AG04449 (cell line): ENCODE measurements at regions not wholly inside any gene's neighbourhood (a gene's known extent, or its start where the extent isn't known, plus 50 kb on each side); places are given as distances from the start of the nearest gene placed in this dataset.

ENCODE experiments used
- CTCF ChIA-PET: fragments of 350-600 bp; formaldehyde crosslinking; extraction: SDS; loops from one replicate; lab custom pipeline; 2021; ENCODE audit warnings: antibody characterized with exemption; lab: Yijun Ruan, JAX
- POLR2A ChIA-PET: fragments of 400-600, 350-600 bp; formaldehyde crosslinking; extraction: SDS; loops from one replicate; lab custom pipeline; 2020; ENCODE audit warnings: antibody characterized with exemption, inconsistent platforms; lab: Yijun Ruan, JAX
- DNase-seq: peaks from one replicate; pipeline ENCODE4 v3.0.0-alpha.2; 2010; ENCODE audit warnings: low read depth, low spot score
- H3K4me3 ChIP-seq: 2 replicates; pipeline ENCODE4 v1.5.1; 2011; ENCODE audit warnings: low read depth, mild to moderate bottlenecking, control low read depth, low read length
- TF ChIP-seq, protein P1 (sequence below): IDR thresholded peaks from one replicate; pipeline ENCODE4 v1.5.1; 2011; ENCODE audit warnings: mild to moderate bottlenecking, moderate library complexity, low read length, control low read depth, inconsistent platforms; ENCODE audit not compliant: insufficient read depth; ENCODE audit errors: missing control alignments

DNA sequence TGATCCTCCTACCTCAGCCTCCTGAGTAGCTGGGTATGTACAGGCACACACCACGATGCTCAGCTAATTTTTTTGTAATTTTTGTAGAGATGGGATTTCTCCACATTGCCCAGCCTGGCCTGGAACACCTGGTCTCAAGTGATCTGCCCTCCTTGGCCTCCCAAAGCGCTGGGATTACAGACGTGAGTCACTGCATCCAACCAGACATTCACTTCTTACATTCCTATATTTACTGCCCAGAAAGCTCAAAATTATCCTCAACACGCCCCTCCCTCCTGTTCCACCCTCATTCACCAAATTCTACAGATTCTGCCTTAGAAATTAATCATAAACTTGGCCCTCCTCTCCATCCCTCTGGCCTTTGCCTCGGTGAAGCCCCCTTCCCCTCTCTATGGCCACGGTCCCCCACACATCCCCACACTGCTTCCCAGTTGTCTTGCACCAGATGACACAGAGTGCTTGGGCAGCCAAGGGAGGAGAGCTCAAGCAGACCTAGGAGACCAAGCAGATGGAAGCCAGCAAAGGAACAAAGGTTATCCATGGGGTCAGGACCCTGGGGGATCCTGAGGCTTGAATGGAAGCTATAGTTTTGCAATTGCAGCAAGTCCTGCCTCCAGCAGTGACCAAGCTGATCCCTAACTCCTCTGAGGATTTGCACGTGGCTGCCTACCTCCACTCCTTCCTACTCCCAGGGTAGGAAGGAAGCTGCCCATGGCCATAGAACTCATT, 213.2 kb upstream of the FOXN3 start:
- ChIA-PET CTCF (interaction anchor here (1.1 to 1.4 kb wide), 2 partner anchors 10 to 73 kb away, joined by 3 to 4 read pairs; no protein-coding TSS in a partner anchor), POLR2A (interaction anchor here (0.6 to 2.3 kb wide), 4 partner anchors 11 to 290 kb away, joined by 3 to 10 read pairs (median 4); no protein-coding TSS in a partner anchor)
- no peak overlapping the region for H3K4me3 ChIP-seq
- DNase-seq, result no peak
- TF ChIP-seq, protein P1, sequence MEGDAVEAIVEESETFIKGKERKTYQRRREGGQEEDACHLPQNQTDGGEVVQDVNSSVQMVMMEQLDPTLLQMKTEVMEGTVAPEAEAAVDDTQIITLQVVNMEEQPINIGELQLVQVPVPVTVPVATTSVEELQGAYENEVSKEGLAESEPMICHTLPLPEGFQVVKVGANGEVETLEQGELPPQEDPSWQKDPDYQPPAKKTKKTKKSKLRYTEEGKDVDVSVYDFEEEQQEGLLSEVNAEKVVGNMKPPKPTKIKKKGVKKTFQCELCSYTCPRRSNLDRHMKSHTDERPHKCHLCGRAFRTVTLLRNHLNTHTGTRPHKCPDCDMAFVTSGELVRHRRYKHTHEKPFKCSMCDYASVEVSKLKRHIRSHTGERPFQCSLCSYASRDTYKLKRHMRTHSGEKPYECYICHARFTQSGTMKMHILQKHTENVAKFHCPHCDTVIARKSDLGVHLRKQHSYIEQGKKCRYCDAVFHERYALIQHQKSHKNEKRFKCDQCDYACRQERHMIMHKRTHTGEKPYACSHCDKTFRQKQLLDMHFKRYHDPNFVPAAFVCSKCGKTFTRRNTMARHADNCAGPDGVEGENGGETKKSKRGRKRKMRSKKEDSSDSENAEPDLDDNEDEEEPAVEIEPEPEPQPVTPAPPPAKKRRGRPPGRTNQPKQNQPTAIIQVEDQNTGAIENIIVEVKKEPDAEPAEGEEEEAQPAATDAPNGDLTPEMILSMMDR, result no peak

- ChIA-PET CTCF (interaction anchor here (1.4 kb wide), 1 partner anchor 10 kb away, joined by 4 read pairs; no protein-coding TSS in a partner anchor), POLR2A (no interaction called here)
- DNase-seq, result no peak
- no peak overlapping the region for H3K4me3 ChIP-seq
- TF ChIP-seq, protein P1, result no peak
These were observed 212.3 kb upstream of the FOXN3 start for GRCh38 chr14:89629383-89629782.

DNA sequence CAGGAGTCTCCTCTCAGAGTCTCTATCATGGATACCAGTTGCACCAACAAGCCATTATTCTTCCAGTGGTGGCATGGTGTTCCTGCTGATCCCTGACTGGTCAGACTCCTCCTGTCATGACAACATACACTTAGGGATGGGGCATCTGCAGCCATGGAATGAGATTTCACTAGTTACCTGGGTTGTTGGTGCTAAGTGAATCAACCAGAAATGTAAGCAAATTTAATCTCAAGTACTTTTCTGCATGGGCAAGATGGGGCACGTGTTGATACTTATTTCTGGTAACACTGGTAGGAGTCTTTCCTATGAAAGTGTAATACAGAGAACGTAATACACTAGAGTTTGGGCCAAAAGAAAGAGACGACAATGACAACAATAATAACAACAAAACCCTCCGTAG, 211.5 kb upstream of the FOXN3 start:
- TF ChIP-seq, protein P1, result no peak
- DNase-seq, result no peak
- ChIA-PET CTCF (interaction anchor here (1.9 kb wide), 1 partner anchor 308 kb away, joined by 4 read pairs; no protein-coding TSS in a partner anchor), POLR2A (interaction anchor here (0.7 kb wide), 1 partner anchor 473 kb away, joined by 3 read pairs; no protein-coding TSS in a partner anchor)
- H3K4me3 ChIP-seq, result no peak overlapping the region

DNA sequence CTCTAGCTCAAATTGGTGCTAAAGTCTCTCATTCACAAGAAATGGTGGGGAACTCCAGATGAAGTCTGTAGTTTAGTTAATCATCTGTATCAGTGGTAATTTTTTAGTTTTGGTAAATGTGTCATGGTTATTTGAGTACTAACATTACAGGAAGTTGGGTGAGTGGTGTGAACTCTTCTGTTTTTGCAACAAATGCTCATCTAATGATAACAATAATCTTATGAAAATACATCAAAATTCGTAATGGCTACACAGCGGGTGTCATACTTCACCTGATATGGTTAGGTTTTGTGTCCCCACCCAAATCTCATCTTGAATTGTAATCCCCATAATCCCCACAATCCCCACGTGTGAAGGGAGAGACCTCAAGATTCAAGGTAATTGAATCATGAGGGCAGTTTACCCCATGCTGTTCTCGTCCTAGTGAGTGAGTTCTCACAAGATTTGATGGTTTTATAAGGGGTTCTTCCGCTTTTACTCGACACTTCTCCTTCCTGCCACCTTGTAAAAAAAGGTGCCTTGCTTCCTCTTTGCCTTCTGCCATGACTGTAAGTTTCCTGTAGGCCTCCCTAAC, 209.3 kb upstream of the FOXN3 start:
- TF ChIP-seq, protein P1, result no peak
- DNase-seq, result no peak
- CTCF ChIA-PET, result interaction anchor here (1.9 kb wide), 1 partner anchor 310 kb away, joined by 4 read pairs; no protein-coding TSS in a partner anchor
- H3K4me3 ChIP-seq, result no peak overlapping the region
- POLR2A ChIA-PET, result no interaction called here

DNA sequence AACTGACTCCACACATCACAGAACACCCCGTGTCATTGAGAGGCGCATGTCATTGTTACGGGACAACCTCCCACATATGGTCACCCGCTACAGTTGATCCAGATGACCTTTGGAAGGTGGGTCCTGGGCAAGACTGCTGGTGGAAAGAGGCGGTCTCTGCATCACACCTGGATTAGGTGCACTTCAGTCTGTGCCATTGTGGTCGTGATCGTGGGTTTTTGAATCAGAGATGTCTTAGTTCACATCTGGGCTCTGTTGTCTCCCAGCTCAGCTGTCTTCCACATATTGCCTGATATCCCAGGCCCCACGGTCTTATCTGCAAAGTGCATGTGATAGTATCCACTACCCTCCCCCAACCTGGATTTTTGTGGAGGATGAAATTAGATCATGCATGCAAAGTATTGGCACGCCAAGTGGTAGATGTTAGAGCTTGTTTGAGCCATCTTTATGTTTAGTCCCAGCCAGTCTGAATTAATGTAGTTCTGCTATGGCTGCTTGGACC, 208.7 kb upstream of the FOXN3 start:
- H3K4me3 ChIP-seq, result no peak overlapping the region
- no peak for DNase-seq
- ChIA-PET POLR2A (no interaction called here), CTCF (no interaction called here)
- TF ChIP-seq, protein P1, result no peak

GRCh38 chr14:89625244-89625713, 208.2 kb upstream of the FOXN3 start:
- ChIA-PET POLR2A (interaction anchor here (0.6 kb wide), 1 partner anchor 10 kb away, joined by 4 read pairs; no protein-coding TSS in a partner anchor), CTCF (no interaction called here)
- H3K4me3 ChIP-seq, result no peak overlapping the region
- no peak for DNase-seq
- TF ChIP-seq, protein P1, result no peak
